Endodermal cell (in vitro differentiated cells): ENCODE measurements at regions not wholly inside any gene's neighbourhood (a gene's known extent, or its start where the extent isn't known, plus 50 kb on each side); places are given as distances from the start of the nearest gene placed in this dataset.
"Not testable (repeated sequence)": the region's sequence is repeated elsewhere in the genome, so short reads cannot be mapped to it uniquely, and the experiment has no call there.

Experiments
- DNase-seq: peaks from one replicate; pipeline ENCODE4 v3.0.0-alpha.2; 2017
- H3K27ac ChIP-seq: 2 replicates; pipeline ENCODE4 v1.5.1; 2013; ENCODE audit warnings: mild to moderate bottlenecking, low read depth, low read length, moderate library complexity
- H3K27me3 ChIP-seq: 2 replicates; pipeline ENCODE4 v1.6.1; 2013; ENCODE audit warnings: mild to moderate bottlenecking, low read length, moderate library complexity; ENCODE audit not compliant: insufficient read depth, control insufficient read depth, poor library complexity, severe bottlenecking
- H3K36me3 ChIP-seq: 2 replicates; pipeline ENCODE4 v1.7.0; 2013; ENCODE audit warnings: mild to moderate bottlenecking, low read length, moderate library complexity; ENCODE audit not compliant: control insufficient read depth, insufficient read depth
- H3K4me1 ChIP-seq: one replicate; pipeline ENCODE4 v1.7.0; 2013; ENCODE audit warnings: low read length; ENCODE audit not compliant: control insufficient read depth, insufficient read depth
- H3K4me3 ChIP-seq: 2 replicates; pipeline ENCODE4 v1.5.1; 2013; ENCODE audit warnings: mild to moderate bottlenecking, low read length, moderate library complexity
- H3K9ac ChIP-seq: 2 replicates; pipeline ENCODE4 v1.6.1; 2013; ENCODE audit warnings: mild to moderate bottlenecking, low read length, moderate library complexity; ENCODE audit not compliant: poor library complexity, severe bottlenecking; ENCODE audit errors: extremely low read depth
- H3K9me3 ChIP-seq: 2 replicates; pipeline ENCODE4 v1.6.1; 2013; ENCODE audit warnings: mild to moderate bottlenecking, low read length, moderate library complexity; ENCODE audit not compliant: control insufficient read depth
- H3K27ac Mint-ChIP-seq: 2 replicates; pipeline ENCODE4 v1.8.0; 2020; ENCODE audit warnings: mixed read lengths
- H3K27me3 Mint-ChIP-seq: 2 replicates; pipeline ENCODE4 v1.8.0; 2021; ENCODE audit warnings: mild to moderate bottlenecking, mixed read lengths; ENCODE audit not compliant: insufficient read depth
- H3K36me3 Mint-ChIP-seq: 2 replicates; pipeline ENCODE4 v1.8.0; 2020; ENCODE audit warnings: low read depth, mixed read lengths
- H3K4me1 Mint-ChIP-seq: 2 replicates; pipeline ENCODE4 v1.8.0; 2020; ENCODE audit warnings: mixed read lengths
- H3K4me3 Mint-ChIP-seq: 2 replicates; pipeline ENCODE4 v1.8.0; 2020; ENCODE audit warnings: mild to moderate bottlenecking, moderate library complexity, mixed read lengths
- H3K9me3 Mint-ChIP-seq: 2 replicates; pipeline ENCODE4 v1.8.0; 2020; ENCODE audit warnings: mild to moderate bottlenecking, mixed read lengths
- WGBS, 2 experiments: methylation state at CpG; one replicate each; pipeline versions ENCODE4 v1.1.5 to v1.1.7; 2013; ENCODE audit warnings: missing lambda C conversion rate in 2 of 2, mixed read lengths in 1 of 2; ENCODE audit not compliant: insufficient coverage in 1 of 2, insufficient read length in 1 of 2; 5-methylcytosine and 5-hydroxymethylcytosine counted together

- H3K4me3 ChIP-seq, H3K27me3 Mint-ChIP-seq, H3K4me3 Mint-ChIP-seq, H3K27ac ChIP-seq, H3K4me1 ChIP-seq, DNase-seq, H3K27ac Mint-ChIP-seq, H3K36me3 ChIP-seq, H3K9me3 ChIP-seq, H3K4me1 Mint-ChIP-seq, H3K9ac ChIP-seq, H3K27me3 ChIP-seq, H3K36me3 Mint-ChIP-seq: not testable (repeated sequence)
- 68% methylated on average over 2 of the region's 2 CpGs; no CpG with 5 or more reads in 1 of the 2 experiments for WGBS, 2 experiments
- peaks cover 60% of the 10 kb centered on the region for H3K9me3 Mint-ChIP-seq
These were observed 589.0 kb upstream of the DEFB115 start for GRCh38 chr20:30668418-30668817.

GRCh38 chr20:30669330-30670029, 588.0 kb upstream of the DEFB115 start:
- H3K9me3 Mint-ChIP-seq, result peaks cover 65% of the 10 kb centered on the region
- not testable (repeated sequence) for DNase-seq, H3K27me3 Mint-ChIP-seq, H3K4me1 ChIP-seq, H3K4me3 Mint-ChIP-seq, H3K27ac ChIP-seq, H3K4me3 ChIP-seq, H3K27ac Mint-ChIP-seq, H3K9ac ChIP-seq, H3K9me3 ChIP-seq, H3K27me3 ChIP-seq, H3K36me3 ChIP-seq, H3K4me1 Mint-ChIP-seq, H3K36me3 Mint-ChIP-seq

GRCh38 chr20:30671120-30671519, 586.3 kb upstream of the DEFB115 start:
- not testable (repeated sequence) for H3K27ac Mint-ChIP-seq

GRCh38 chr20:30675988-30676564, 581.4 kb upstream of the DEFB115 start:
- not testable (repeated sequence) for H3K9ac ChIP-seq, H3K4me1 ChIP-seq, H3K27me3 Mint-ChIP-seq, H3K27ac Mint-ChIP-seq, H3K27ac ChIP-seq, DNase-seq, H3K4me3 Mint-ChIP-seq, H3K4me3 ChIP-seq, H3K4me1 Mint-ChIP-seq, H3K36me3 ChIP-seq, H3K36me3 Mint-ChIP-seq, H3K27me3 ChIP-seq, H3K9me3 ChIP-seq
- 81 to 87% methylated on average over 6 of the region's 6 CpGs for WGBS, 2 experiments
- peaks cover 61% of the 10 kb centered on the region for H3K9me3 Mint-ChIP-seq

More at GRCh38 chr20:30671120-30671519, 586.3 kb upstream of the DEFB115 start:
- not testable (repeated sequence) for H3K36me3 ChIP-seq, H3K27me3 Mint-ChIP-seq, H3K27ac ChIP-seq, H3K9ac ChIP-seq, H3K4me3 Mint-ChIP-seq, H3K36me3 Mint-ChIP-seq, H3K4me1 ChIP-seq, H3K4me3 ChIP-seq, H3K4me1 Mint-ChIP-seq, H3K27me3 ChIP-seq, H3K9me3 ChIP-seq
- peaks cover 67% of the 10 kb centered on the region for H3K9me3 Mint-ChIP-seq
- peak; percentile 44 for DNase-seq
- 76 to 78% methylated on average over 5 of the region's 5 CpGs for WGBS, 2 experiments

GRCh38 chr20:30682236-30682635, 575.2 kb upstream of the DEFB115 start:
- H3K27me3 ChIP-seq, H3K9ac ChIP-seq, H3K27ac Mint-ChIP-seq, H3K36me3 Mint-ChIP-seq, H3K36me3 ChIP-seq, H3K4me3 ChIP-seq, H3K4me1 ChIP-seq, H3K27ac ChIP-seq, H3K4me1 Mint-ChIP-seq, DNase-seq, H3K4me3 Mint-ChIP-seq, H3K27me3 Mint-ChIP-seq, H3K9me3 ChIP-seq: not testable (repeated sequence)
- 89 to 92% methylated on average over 2 to 4 of the region's 4 CpGs for WGBS, 2 experiments
- H3K9me3 Mint-ChIP-seq, result peaks cover 54% of the 10 kb centered on the region

GRCh38 chr20:30712861-30713260, 544.6 kb upstream of the DEFB115 start:
- WGBS, 2 experiments, result 88 to 94% methylated on average over 3 of the region's 3 CpGs
- H3K27me3 ChIP-seq, H3K4me1 Mint-ChIP-seq, H3K4me3 ChIP-seq, H3K9ac ChIP-seq, H3K4me3 Mint-ChIP-seq, H3K27ac Mint-ChIP-seq, H3K36me3 Mint-ChIP-seq, H3K27ac ChIP-seq, DNase-seq, H3K36me3 ChIP-seq, H3K9me3 ChIP-seq, H3K4me1 ChIP-seq, H3K27me3 Mint-ChIP-seq: not testable (repeated sequence)
- H3K9me3 Mint-ChIP-seq, result peaks cover 46% of the 10 kb centered on the region
